DMS153 treated with DMSO at 0.1 percent for 48 hours (cell line): ENCODE measurements at regions not wholly inside any gene's neighbourhood (a gene's known extent, or its start where the extent isn't known, plus 50 kb on each side); places are given as distances from the start of the nearest gene placed in this dataset.

ENCODE experiments used
- DNase-seq: peaks from one replicate; lab custom pipeline; 2025; ENCODE audit not compliant: unreplicated experiment; lab: John Stamatoyannopoulos, UW

- DNase-seq: no peak
These were observed 147.2 kb upstream of the HAAO start for GRCh38 chr2:42939411-42940206.

- no peak for DNase-seq
These were observed 146.4 kb upstream of the HAAO start for GRCh38 chr2:42938671-42939370.

- DNase-seq: no peak
These were observed 144.9 kb upstream of the HAAO start for GRCh38 chr2:42937171-42937875.

- no peak for DNase-seq
These were observed 143.6 kb upstream of the HAAO start for GRCh38 chr2:42935692-42936671.

- no peak for DNase-seq
These were observed 142.3 kb upstream of the HAAO start for GRCh38 chr2:42934580-42935186.

GRCh38 chr2:42933824-42934254 lies 141.5 kb upstream of the HAAO start:
- DNase-seq: no peak

- no peak for DNase-seq
These were observed 140.1 kb upstream of the HAAO start for GRCh38 chr2:42932271-42933151.

- DNase-seq: no peak
These were observed 139.4 kb upstream of the HAAO start for GRCh38 chr2:42931818-42932195.

- DNase-seq: no peak
These were observed 138.9 kb upstream of the HAAO start for GRCh38 chr2:42931146-42931817.

- no peak for DNase-seq
These were observed 137.7 kb upstream of the HAAO start for GRCh38 chr2:42930025-42930581.

GRCh38 chr2:42929546-42930024 lies 137.2 kb upstream of the HAAO start:
- no peak for DNase-seq

- no peak for DNase-seq
These were observed 136.5 kb upstream of the HAAO start for GRCh38 chr2:42928692-42929545.

- peak; percentile 50 for DNase-seq
These were observed 135.8 kb upstream of the HAAO start for GRCh38 chr2:42928161-42928691.

GRCh38 chr2:42927334-42928160 lies 135.2 kb upstream of the HAAO start:
- DNase-seq: peak; percentile 50

- DNase-seq: peak; percentile 38
These were observed 134.3 kb upstream of the HAAO start for GRCh38 chr2:42926434-42927333.
